ENCODE measurements at regions not wholly inside any gene's neighbourhood (a gene's known extent, or its start where the extent isn't known, plus 50 kb on each side); places are given as distances from the start of the nearest gene placed in this dataset.

- Mint-ChIP-seq H3K27me3 (ENCODE audit: low read depth) (peaks cover 7% of the 10 kb centered on the region), H3K4me3 (no peak overlapping the region), H3K9me3 (peaks cover 11% of the 10 kb centered on the region in 2 experiments; a peak in 4 of 5 replicates), H3K36me3 (ENCODE audit: insufficient read depth in 1 of 3, low read depth in 3 of 3) (peaks cover 0 to 4% (median 2%) of the 10 kb centered on the region in 3 experiments; a peak in 2 of 7 replicates), H3K4me1 (peaks cover 3 to 10% of the 10 kb centered on the region in 2 experiments), H3K27ac (no peak overlapping the region)
- no peak overlapping the region for H3K4me2 ChIP-seq (ENCODE audit: insufficient read depth, insufficient read length, low read length)
- WGBS (ENCODE audit: extremely low coverage, insufficient read length, low lambda C conversion rate) = no CpG with 5 or more reads among the region's 7 CpGs
- H2BK5ac ChIP-seq (ENCODE audit: insufficient read length, low read length) = no peak overlapping the region
- no peak overlapping the region for H3T11ph ChIP-seq (ENCODE audit: low read length)
- no peaks in the 10 kb centered on the region for H3K4me1 ChIP-seq (ENCODE audit: insufficient read depth, low read length)
- no peak overlapping the region for H3K18ac ChIP-seq (ENCODE audit: insufficient read length, low read depth, low read length)
- no peak overlapping the region for H3K27ac ChIP-seq (ENCODE audit: insufficient read length, low read depth, low read length)
- no peaks in the 10 kb centered on the region for H4K20me1 ChIP-seq (ENCODE audit: control insufficient read depth, insufficient read depth, insufficient read length)
- H4K91ac ChIP-seq (ENCODE audit: insufficient read length, low read depth, low read length) = no peak overlapping the region
- H3K9me3 ChIP-seq (ENCODE audit: control insufficient read depth, low read depth, low read length) = no peaks in the 10 kb centered on the region
- H2BK12ac ChIP-seq (ENCODE audit: insufficient read length, low read depth, low read length) = no peak overlapping the region
- no peaks in the 10 kb centered on the region for H3K79me2 ChIP-seq (ENCODE audit: insufficient read depth, low read length)
- H3K23me2 ChIP-seq (ENCODE audit: insufficient read length, low read depth, low read length, poor library complexity, severe bottlenecking) = no peaks in the 10 kb centered on the region
- no peak overlapping the region for H2BK20ac ChIP-seq (ENCODE audit: low read depth, low read length, poor library complexity, severe bottlenecking)
- no peak for TF ChIP-seq CTCF (conservative IDR thresholded peaks at IDR 0.05)
- DNase-seq = no peak
- no peak overlapping the region for H4K8ac ChIP-seq (replicated peaks; ENCODE audit: insufficient read length, low read depth, low read length)
- H3K79me1 ChIP-seq (ENCODE audit: insufficient read depth, low read depth, low read length, poor library complexity, severe bottlenecking) = no peaks in the 10 kb centered on the region
- no peak overlapping the region for H3K4ac ChIP-seq (ENCODE audit: low read depth, low read length)
- no peak overlapping the region for H4K5ac ChIP-seq (ENCODE audit: insufficient read length, low read depth, low read length)
- no peak overlapping the region for H3K9ac ChIP-seq (ENCODE audit: extremely low read depth, insufficient read length, low read length)
- no peak overlapping the region for H2BK120ac ChIP-seq (ENCODE audit: low read depth, low read length, poor library complexity, severe bottlenecking)
- H3K23ac ChIP-seq (ENCODE audit: insufficient read length, low read depth, low read length) = no peak overlapping the region
- H2BK15ac ChIP-seq (ENCODE audit: low read depth, low read length) = no peak overlapping the region
- H3K56ac ChIP-seq (ENCODE audit: insufficient read length, low read depth, low read length) = no peak overlapping the region
- no peak overlapping the region for H2AK5ac ChIP-seq (ENCODE audit: insufficient read length, low read length)
- no peaks in the 10 kb centered on the region for H3K27me3 ChIP-seq (ENCODE audit: insufficient read depth, low read length)
- H3K14ac ChIP-seq (ENCODE audit: insufficient read depth, low read length) = no peak overlapping the region
- H2AFZ ChIP-seq (ENCODE audit: low read length) = no peak overlapping the region
Observed at GRCh38 chr5:66306844-66307315, 162.8 kb downstream of the SREK1 start.

Data from H9 (cell line).